ENCODE measurements at regions not wholly inside any gene's neighbourhood (a gene's known extent, or its start where the extent isn't known, plus 50 kb on each side); places are given as distances from the start of the nearest gene placed in this dataset.
"Not testable (repeated sequence)": the region's sequence is repeated elsewhere in the genome, so short reads cannot be mapped to it uniquely, and the experiment has no call there.

GRCh38 chr2:110394769-110395168 lies 77.8 kb downstream of the LIMS4 start:
- not testable (repeated sequence) for H3K27me3 Mint-ChIP-seq; H3K27ac Mint-ChIP-seq; H3K4me3 Mint-ChIP-seq; H3K9me3 Mint-ChIP-seq; H3K4me1 Mint-ChIP-seq; ATAC-seq (replicated peaks); H3K36me3 Mint-ChIP-seq (ENCODE audit: low read depth)

GRCh38 chr2:110392366-110392765 lies 80.2 kb downstream of the LIMS4 start:
- not testable (repeated sequence) for ATAC-seq (replicated peaks); H3K36me3 Mint-ChIP-seq (ENCODE audit: low read depth); H3K27me3 Mint-ChIP-seq; H3K4me1 Mint-ChIP-seq; H3K27ac Mint-ChIP-seq; H3K4me3 Mint-ChIP-seq; H3K9me3 Mint-ChIP-seq

GRCh38 chr2:110391035-110391418 lies 81.6 kb downstream of the LIMS4 start:
- not testable (repeated sequence) for H3K27ac Mint-ChIP-seq; ATAC-seq (replicated peaks); H3K9me3 Mint-ChIP-seq; H3K4me3 Mint-ChIP-seq; H3K36me3 Mint-ChIP-seq (ENCODE audit: low read depth); H3K4me1 Mint-ChIP-seq; H3K27me3 Mint-ChIP-seq

- H3K9me3 Mint-ChIP-seq; H3K4me1 Mint-ChIP-seq; H3K36me3 Mint-ChIP-seq (ENCODE audit: low read depth); H3K27ac Mint-ChIP-seq; H3K4me3 Mint-ChIP-seq; H3K27me3 Mint-ChIP-seq: not testable (repeated sequence)
- peak; percentile 62 for ATAC-seq (replicated peaks)
Observed at GRCh38 chr2:110390351-110391034, 82.1 kb downstream of the LIMS4 start.

- H3K4me1 Mint-ChIP-seq; H3K4me3 Mint-ChIP-seq; H3K36me3 Mint-ChIP-seq (ENCODE audit: low read depth); H3K27ac Mint-ChIP-seq; H3K27me3 Mint-ChIP-seq; ATAC-seq (replicated peaks); H3K9me3 Mint-ChIP-seq: not testable (repeated sequence)
Observed at GRCh38 chr2:110387044-110387443, 85.6 kb downstream of the LIMS4 start.

- ATAC-seq (replicated peaks); H3K4me1 Mint-ChIP-seq; H3K27ac Mint-ChIP-seq; H3K27me3 Mint-ChIP-seq; H3K36me3 Mint-ChIP-seq (ENCODE audit: low read depth); H3K9me3 Mint-ChIP-seq; H3K4me3 Mint-ChIP-seq: not testable (repeated sequence)
Observed at GRCh38 chr2:110386546-110386945, 86.1 kb downstream of the LIMS4 start.

- not testable (repeated sequence) for H3K9me3 Mint-ChIP-seq, H3K27ac Mint-ChIP-seq
Observed at GRCh38 chr2:110384736-110385119, 87.9 kb downstream of the LIMS4 start.

GRCh38 chr2:110384109-110384735 lies 88.4 kb downstream of the LIMS4 start:
- H3K4me3 Mint-ChIP-seq; H3K4me1 Mint-ChIP-seq; H3K27ac Mint-ChIP-seq; H3K36me3 Mint-ChIP-seq (ENCODE audit: low read depth); H3K27me3 Mint-ChIP-seq; H3K9me3 Mint-ChIP-seq: not testable (repeated sequence)
- ATAC-seq (replicated peaks): peak; percentile 67

More at GRCh38 chr2:110384736-110385119, 87.9 kb downstream of the LIMS4 start:
- not testable (repeated sequence) for H3K4me3 Mint-ChIP-seq; ATAC-seq (replicated peaks); H3K36me3 Mint-ChIP-seq (ENCODE audit: low read depth); H3K4me1 Mint-ChIP-seq; H3K27me3 Mint-ChIP-seq

GRCh38 chr2:110383163-110384048 lies 89.2 kb downstream of the LIMS4 start:
- not testable (repeated sequence) for H3K27ac Mint-ChIP-seq; H3K4me1 Mint-ChIP-seq; H3K4me3 Mint-ChIP-seq; H3K9me3 Mint-ChIP-seq; H3K36me3 Mint-ChIP-seq (ENCODE audit: low read depth); H3K27me3 Mint-ChIP-seq
- ATAC-seq (replicated peaks): peak; percentile 84

- not testable (repeated sequence) for ATAC-seq (replicated peaks); H3K27me3 Mint-ChIP-seq; H3K36me3 Mint-ChIP-seq (ENCODE audit: low read depth); H3K9me3 Mint-ChIP-seq; H3K4me1 Mint-ChIP-seq; H3K27ac Mint-ChIP-seq; H3K4me3 Mint-ChIP-seq
Observed at GRCh38 chr2:110373519-110373918, 99.1 kb downstream of the LIMS4 start.

- not testable (repeated sequence) for H3K4me1 Mint-ChIP-seq; H3K9me3 Mint-ChIP-seq; H3K36me3 Mint-ChIP-seq (ENCODE audit: low read depth); ATAC-seq (replicated peaks); H3K4me3 Mint-ChIP-seq; H3K27ac Mint-ChIP-seq; H3K27me3 Mint-ChIP-seq
Observed at GRCh38 chr2:110371633-110372032, 101.0 kb downstream of the LIMS4 start.

GRCh38 chr2:110357616-110358015 lies 115.0 kb downstream of the LIMS4 start:
- ATAC-seq (replicated peaks): peak; percentile 28
- H3K9me3 Mint-ChIP-seq; H3K4me3 Mint-ChIP-seq; H3K36me3 Mint-ChIP-seq (ENCODE audit: low read depth); H3K27ac Mint-ChIP-seq; H3K27me3 Mint-ChIP-seq; H3K4me1 Mint-ChIP-seq: not testable (repeated sequence)

- H3K27me3 Mint-ChIP-seq; H3K36me3 Mint-ChIP-seq (ENCODE audit: low read depth); H3K9me3 Mint-ChIP-seq; H3K27ac Mint-ChIP-seq; H3K4me1 Mint-ChIP-seq; ATAC-seq (replicated peaks); H3K4me3 Mint-ChIP-seq: not testable (repeated sequence)
Observed at GRCh38 chr2:110354294-110355018, 118.2 kb downstream of the LIMS4 start.

GRCh38 chr2:110350718-110351117 lies 121.9 kb downstream of the LIMS4 start:
- not testable (repeated sequence) for H3K4me1 Mint-ChIP-seq; ATAC-seq (replicated peaks); H3K9me3 Mint-ChIP-seq; H3K27ac Mint-ChIP-seq; H3K4me3 Mint-ChIP-seq; H3K27me3 Mint-ChIP-seq; H3K36me3 Mint-ChIP-seq (ENCODE audit: low read depth)

- H3K36me3 Mint-ChIP-seq (ENCODE audit: low read depth); H3K4me1 Mint-ChIP-seq; ATAC-seq (replicated peaks); H3K27ac Mint-ChIP-seq; H3K4me3 Mint-ChIP-seq; H3K27me3 Mint-ChIP-seq; H3K9me3 Mint-ChIP-seq: not testable (repeated sequence)
Observed at GRCh38 chr2:110348902-110349301, 123.7 kb downstream of the LIMS4 start.

Data from activated T-helper 17 cell treated with anti-CD3 and anti-CD28 coated beads, Interleukin-2, amount 50 U/mL, for 72 hours (primary cell).